CD4-positive, alpha-beta T cell treated with Interleukin-21 for 1 hour (primary cell): ENCODE measurements at regions not wholly inside any gene's neighbourhood (a gene's known extent, or its start where the extent isn't known, plus 50 kb on each side); places are given as distances from the start of the nearest gene placed in this dataset.

Experiments
- DNase-seq: peaks from one replicate; pipeline ENCODE4 v3.0.0-alpha.2; 2020

DNA sequence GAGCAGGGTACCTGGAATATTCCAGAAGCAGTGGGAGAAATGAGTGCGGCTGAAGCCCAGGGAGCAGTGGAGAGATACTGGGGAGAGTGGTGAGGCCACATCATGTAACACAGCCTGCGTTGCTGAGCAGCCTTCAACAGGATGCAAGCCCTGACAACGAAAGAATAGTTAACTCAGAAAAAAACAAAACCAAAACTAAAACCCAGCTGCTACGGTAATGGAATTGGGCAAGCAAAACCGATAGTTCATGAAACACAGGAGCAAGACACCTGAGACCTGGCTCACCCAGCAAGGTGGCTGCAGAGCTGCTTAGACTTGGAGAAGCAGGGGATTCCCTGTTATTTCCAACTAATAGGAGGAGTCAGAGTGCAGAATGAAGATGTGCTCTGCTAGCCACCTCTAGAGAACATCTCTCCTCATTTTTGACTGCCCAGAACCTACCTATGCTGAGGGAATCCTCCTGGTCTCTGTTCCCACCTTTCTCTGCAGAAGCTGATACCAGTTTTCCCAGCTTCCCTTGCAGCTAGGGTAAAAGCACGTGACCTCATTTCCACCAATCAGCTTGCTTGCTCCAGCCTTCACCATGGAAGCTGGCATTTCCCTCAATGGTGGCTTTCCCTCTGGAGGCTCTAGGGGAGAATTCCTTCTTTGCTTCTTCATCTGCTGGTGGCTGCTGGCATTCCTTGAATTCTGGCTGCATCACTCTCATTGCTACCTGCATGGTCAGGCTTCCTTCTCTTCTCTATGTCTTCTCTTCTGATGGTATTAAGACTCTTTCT, 59.4 kb upstream of the XYLT1 start:
- DNase-seq, result peak; percentile 49

- no peak for DNase-seq
Measured at GRCh38 chr16:17526956-17527937, 56.5 kb upstream of the XYLT1 start.

- DNase-seq, result no peak
Measured at GRCh38 chr16:17524656-17525055, 53.9 kb upstream of the XYLT1 start.

DNA sequence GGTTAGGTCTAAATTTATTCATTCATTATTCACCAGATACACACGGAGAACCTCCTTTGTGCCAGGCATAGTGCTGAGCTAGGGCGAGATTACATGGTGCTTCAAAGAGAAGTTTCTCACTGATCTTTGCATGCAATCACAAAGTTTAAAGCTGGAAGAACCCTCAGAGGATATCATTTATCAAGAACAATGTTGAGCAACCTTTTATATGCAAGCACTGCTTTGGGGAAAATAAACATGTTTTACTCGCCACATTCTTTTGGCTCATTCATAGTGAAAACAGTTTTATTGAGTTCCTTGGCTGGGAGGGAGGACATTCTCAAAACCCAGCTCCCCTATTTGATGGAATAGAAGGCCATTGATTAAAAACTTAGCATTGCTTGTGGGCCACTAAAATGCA, 49.8 kb upstream of the XYLT1 start:
- no peak for DNase-seq
